PFSK-1 (cell line): ENCODE measurements at regions not wholly inside any gene's neighbourhood (a gene's known extent, or its start where the extent isn't known, plus 50 kb on each side); places are given as distances from the start of the nearest gene placed in this dataset.

Experiments
- FOXP2 ChIP-seq: optimal IDR thresholded peaks from 2 replicates; pipeline ENCODE3; 2011; ENCODE audit warnings: borderline replicate concordance, control low read depth, inconsistent platforms; ENCODE audit not compliant: insufficient read depth; ENCODE audit errors: extremely low read length, extremely low read depth
- POLR2AphosphoS5 ChIP-seq: IDR thresholded peaks from 2 replicates; pipeline ENCODE4 v1.6.1; 2012; ENCODE audit warnings: low read depth, mild to moderate bottlenecking, control low read depth, low read length, moderate library complexity
- REST ChIP-seq, 2 experiments: IDR thresholded peaks; 2 replicates each; pipeline versions ENCODE4 v1.6.1 to v1.8.0; 2011 to 2012; ENCODE audit warnings: low read depth in 2 of 2, low read length in 2 of 2, control low read depth in 1 of 2, inconsistent platforms in 1 of 2, mild to moderate bottlenecking in 1 of 2, moderate library complexity in 1 of 2; ENCODE audit not compliant: insufficient read depth in 1 of 2
- SIN3A ChIP-seq: IDR thresholded peaks from 2 replicates; pipeline ENCODE4 v1.6.1; 2012; ENCODE audit warnings: mild to moderate bottlenecking, low read length, moderate library complexity, borderline replicate concordance; ENCODE audit not compliant: insufficient read depth
- TAF1 ChIP-seq: IDR thresholded peaks from 2 replicates; pipeline ENCODE4 v1.6.1; 2012; ENCODE audit warnings: low read length, control low read depth, borderline replicate concordance; ENCODE audit not compliant: insufficient read depth

- no peak for TF ChIP-seq POLR2AphosphoS5
- no peak for TF ChIP-seq TAF1
- no peak for TF ChIP-seq REST (IDR thresholded peaks at IDR 0.05; ENCODE audit: insufficient read depth in 1 of 2, low read depth in 2 of 2, low read length in 2 of 2)
- no peak for TF ChIP-seq SIN3A
- TF ChIP-seq FOXP2 = no peak
Measured at GRCh38 chr1:69191335-69191734, 376.4 kb upstream of the LRRC7 start.
